Adipocyte (in vitro differentiated cells): ENCODE measurements at regions not wholly inside any gene's neighbourhood (a gene's known extent, or its start where the extent isn't known, plus 50 kb on each side); places are given as distances from the start of the nearest gene placed in this dataset.
"Not testable (repeated sequence)": the region's sequence is repeated elsewhere in the genome, so short reads cannot be mapped to it uniquely, and the experiment has no call there.

ENCODE experiments used
- DNase-seq: peaks from one replicate; pipeline ENCODE4 v3.0.0-alpha.2; 2015; ENCODE audit warnings: low read depth
- H3K27me3 ChIP-seq: replicated peaks from 2 replicates; pipeline ENCODE4 v1.7.0; 2013; ENCODE audit warnings: mild to moderate bottlenecking, low read length, moderate library complexity; ENCODE audit not compliant: control insufficient read depth, insufficient read depth
- H3K36me3 ChIP-seq: 2 replicates; pipeline ENCODE4 v1.7.0; 2013; ENCODE audit warnings: low read length, mild to moderate bottlenecking, moderate library complexity; ENCODE audit not compliant: control insufficient read depth, insufficient read depth, severe bottlenecking
- H3K4me1 ChIP-seq: 2 replicates; pipeline ENCODE4 v1.7.0; 2013; ENCODE audit warnings: mild to moderate bottlenecking, low read length, moderate library complexity; ENCODE audit not compliant: control insufficient read depth, insufficient read depth
- H3K4me3 ChIP-seq: 2 replicates; pipeline ENCODE4 v1.7.0; 2013; ENCODE audit warnings: mild to moderate bottlenecking, low read length, moderate library complexity
- H3K9ac ChIP-seq: 2 replicates; pipeline ENCODE4 v1.7.0; 2013; ENCODE audit warnings: mild to moderate bottlenecking, low read length, moderate library complexity
- H3K9me3 ChIP-seq: 2 replicates; pipeline ENCODE4 v1.7.0; 2013; ENCODE audit warnings: mild to moderate bottlenecking, low read length, moderate library complexity; ENCODE audit not compliant: control insufficient read depth

- H3K4me1 ChIP-seq, result no peaks in the 10 kb centered on the region
- no peak overlapping the region for H3K9ac ChIP-seq
These were observed 2011.6 kb upstream of the WWC1 start for GRCh38 chr5:166279828-166280227.

GRCh38 chr5:166281433-166281832, 2010.0 kb upstream of the WWC1 start:
- H3K9ac ChIP-seq, result no peak overlapping the region
- H3K9me3 ChIP-seq, result peaks cover 3% of the 10 kb centered on the region
- no peaks in the 10 kb centered on the region for H3K27me3 ChIP-seq
- no peaks in the 10 kb centered on the region for H3K36me3 ChIP-seq
- no peak for DNase-seq
- H3K4me3 ChIP-seq, result no peak overlapping the region
- H3K4me1 ChIP-seq, result no peaks in the 10 kb centered on the region

More at GRCh38 chr5:166279828-166280227, 2011.6 kb upstream of the WWC1 start:
- Histone ChIP-seq H3K9me3 (peaks cover 3% of the 10 kb centered on the region), H3K36me3 (no peaks in the 10 kb centered on the region), H3K4me3 (no peak overlapping the region), H3K27me3 (no peaks in the 10 kb centered on the region)
- DNase-seq, result no peak

- Histone ChIP-seq H3K9ac (no peak overlapping the region), H3K36me3 (no peaks in the 10 kb centered on the region), H3K4me1 (no peaks in the 10 kb centered on the region), H3K4me3 (no peak overlapping the region), H3K9me3 (peaks cover 3% of the 10 kb centered on the region), H3K27me3 (no peaks in the 10 kb centered on the region)
- DNase-seq, result no peak
These were observed 2008.5 kb upstream of the WWC1 start for GRCh38 chr5:166282939-166283338.

- Histone ChIP-seq H3K27me3 (no peaks in the 10 kb centered on the region), H3K4me3 (no peak overlapping the region), H3K9ac (no peak overlapping the region), H3K4me1 (no peaks in the 10 kb centered on the region), H3K36me3 (no peaks in the 10 kb centered on the region), H3K9me3 (peaks cover 6% of the 10 kb centered on the region)
- no peak for DNase-seq
These were observed 2006.1 kb upstream of the WWC1 start for GRCh38 chr5:166285361-166285760.

DNA sequence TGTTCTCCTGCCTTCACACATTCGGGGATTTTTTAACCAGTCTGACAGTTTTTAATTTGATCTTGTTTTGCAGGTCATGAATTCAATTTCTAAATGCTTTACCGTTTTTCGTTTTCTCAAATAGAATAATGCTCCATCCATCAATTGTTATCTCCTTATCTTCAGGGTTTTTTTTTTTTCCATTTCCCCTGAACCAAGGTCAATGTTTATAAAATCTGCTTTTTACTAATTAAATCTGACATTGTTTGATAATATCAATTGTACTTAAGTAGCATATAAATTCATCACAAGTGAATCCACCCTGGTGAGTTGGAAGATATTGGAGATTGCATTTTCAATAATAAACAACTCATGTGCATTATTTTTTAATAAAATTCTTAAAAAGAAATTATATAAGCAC, 2004.6 kb upstream of the WWC1 start:
- Histone ChIP-seq H3K4me3 (no peak overlapping the region), H3K27me3 (no peaks in the 10 kb centered on the region), H3K9me3 (peaks cover 6% of the 10 kb centered on the region), H3K36me3 (no peaks in the 10 kb centered on the region), H3K9ac (no peak overlapping the region), H3K4me1 (no peaks in the 10 kb centered on the region)
- no peak for DNase-seq

GRCh38 chr5:166287866-166288265, 2003.6 kb upstream of the WWC1 start:
- Histone ChIP-seq H3K4me3 (no peak overlapping the region), H3K27me3 (no peaks in the 10 kb centered on the region), H3K9me3 (peaks cover 6% of the 10 kb centered on the region), H3K36me3 (no peaks in the 10 kb centered on the region), H3K9ac (no peak overlapping the region), H3K4me1 (no peaks in the 10 kb centered on the region)
- no peak for DNase-seq

DNA sequence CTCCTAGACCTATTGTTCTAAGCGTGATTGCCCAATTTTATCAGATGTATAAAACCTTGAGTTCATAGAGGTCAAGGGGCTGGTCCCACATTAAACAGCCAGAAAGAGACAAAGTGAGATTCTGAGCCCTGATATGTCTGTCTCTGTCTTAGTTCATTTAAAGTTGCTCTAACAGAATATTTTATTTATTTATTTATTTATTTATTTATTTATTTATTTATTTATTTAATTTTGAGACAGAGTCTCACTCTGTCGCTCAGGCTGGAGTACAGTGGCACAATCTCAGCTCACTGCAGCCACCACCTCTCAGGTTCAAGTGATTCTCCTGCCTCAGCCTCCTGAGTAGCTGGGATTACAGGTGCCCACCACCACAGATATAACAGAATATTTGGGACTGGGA, 1999.6 kb upstream of the WWC1 start:
- not testable (repeated sequence) for H3K4me1 ChIP-seq, H3K4me3 ChIP-seq, DNase-seq, H3K9ac ChIP-seq, H3K27me3 ChIP-seq, H3K9me3 ChIP-seq, H3K36me3 ChIP-seq

GRCh38 chr5:166293892-166294291, 1997.6 kb upstream of the WWC1 start:
- no peak for DNase-seq
- no peak overlapping the region for H3K4me3 ChIP-seq
- no peaks in the 10 kb centered on the region for H3K4me1 ChIP-seq
- H3K27me3 ChIP-seq, result no peaks in the 10 kb centered on the region
- H3K9me3 ChIP-seq, result peaks cover 6% of the 10 kb centered on the region
- no peak overlapping the region for H3K9ac ChIP-seq
- H3K36me3 ChIP-seq, result no peaks in the 10 kb centered on the region

DNA sequence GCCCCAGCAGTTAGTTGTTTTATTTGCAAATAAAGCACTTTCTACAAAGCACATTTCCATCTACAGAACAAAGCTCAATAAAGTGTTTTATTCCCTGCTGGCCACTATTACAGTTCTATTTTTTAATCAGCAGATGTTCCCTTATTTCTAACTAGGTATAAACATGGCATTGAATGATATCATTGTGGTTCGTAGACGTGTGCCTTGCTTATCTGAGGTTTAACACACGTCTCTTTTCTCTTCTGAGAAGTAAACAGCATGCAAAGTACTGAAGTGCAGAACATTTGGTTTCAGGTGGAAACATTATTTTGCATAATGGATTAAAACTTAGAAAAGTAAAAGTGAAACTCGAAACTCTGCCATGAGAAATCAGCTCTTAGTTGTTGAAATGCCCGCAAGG, 1989.3 kb upstream of the WWC1 start:
- H3K36me3 ChIP-seq, result no peaks in the 10 kb centered on the region
- no peaks in the 10 kb centered on the region for H3K27me3 ChIP-seq
- no peak overlapping the region for H3K4me3 ChIP-seq
- no peak for DNase-seq
- no peaks in the 10 kb centered on the region for H3K9me3 ChIP-seq
- H3K9ac ChIP-seq, result no peak overlapping the region
- H3K4me1 ChIP-seq, result no peaks in the 10 kb centered on the region

- Histone ChIP-seq H3K27me3 (no peaks in the 10 kb centered on the region), H3K4me3 (no peak overlapping the region), H3K9ac (no peak overlapping the region), H3K9me3 (no peaks in the 10 kb centered on the region), H3K4me1 (no peaks in the 10 kb centered on the region), H3K36me3 (no peaks in the 10 kb centered on the region)
- DNase-seq, result no peak
These were observed 1974.0 kb upstream of the WWC1 start for GRCh38 chr5:166317425-166317824.

GRCh38 chr5:166320920-166321480, 1970.4 kb upstream of the WWC1 start:
- Histone ChIP-seq H3K9ac (no peak overlapping the region), H3K4me1 (no peaks in the 10 kb centered on the region), H3K36me3 (no peaks in the 10 kb centered on the region), H3K9me3 (no peaks in the 10 kb centered on the region), H3K27me3 (no peaks in the 10 kb centered on the region), H3K4me3 (no peak overlapping the region)
- no peak for DNase-seq

DNA sequence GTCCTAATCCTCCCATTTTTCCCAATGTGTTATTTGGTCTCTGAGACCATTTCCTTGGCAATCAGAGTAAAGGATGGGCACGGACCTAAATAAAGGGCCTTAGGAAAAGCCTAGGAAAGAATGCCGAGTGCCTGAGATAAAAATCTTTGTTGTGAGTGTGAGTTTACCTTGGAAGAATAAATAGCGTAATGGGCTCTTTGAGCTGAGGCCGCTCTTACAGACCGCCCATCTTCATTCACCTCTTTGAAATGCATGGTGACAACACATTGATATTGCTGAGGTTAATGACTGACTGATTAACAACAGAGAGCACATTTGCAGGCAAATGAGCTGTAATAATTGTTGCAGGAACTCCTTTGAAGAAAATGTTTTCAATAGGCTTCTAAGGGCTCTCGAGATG, 1967.1 kb upstream of the WWC1 start:
- Histone ChIP-seq H3K9me3 (no peaks in the 10 kb centered on the region), H3K27me3 (no peaks in the 10 kb centered on the region), H3K36me3 (no peaks in the 10 kb centered on the region), H3K4me1 (no peaks in the 10 kb centered on the region), H3K9ac (no peak overlapping the region), H3K4me3 (no peak overlapping the region)
- no peak for DNase-seq
